PC-3 (cell line): ENCODE measurements at regions not wholly inside any gene's neighbourhood (a gene's known extent, or its start where the extent isn't known, plus 50 kb on each side); places are given as distances from the start of the nearest gene placed in this dataset.

ENCODE experiments used
- ATAC-seq: fragments of 200-7000 bp; cut with Tn5 transposase; 2 replicates; pipeline ENCODE4 v1.9.1; 2020; ENCODE audit warnings: mild to moderate bottlenecking, moderate library complexity
- BruUV-seq: library from RNA; stranded (reverse); fragments of 400-500 nt; replicated peaks from 2 replicates; lab custom pipeline; 2021; lab: Mats Ljungman, UMichigan
- CTCF ChIA-PET: fragments of 300-600 bp; sonication (Branson Sonifier 250); formaldehyde crosslinking; loops from one replicate; lab custom pipeline; 2022; ENCODE audit warnings: antibody characterized with exemption; lab: Charles Lee
- POLR2A ChIA-PET: fragments of 300-600 bp; sonication (Branson Sonifier 250); formaldehyde crosslinking; loops from one replicate; lab custom pipeline; 2022; ENCODE audit warnings: antibody characterized with exemption; ENCODE audit not compliant: unreplicated experiment; lab: Charles Lee
- DNase-seq: peaks from one replicate; pipeline ENCODE4 v3.0.0-alpha.2; 2015
- H2AFZ ChIP-seq: fragments of 300-600 bp; sonication (generic); 2 replicates; pipeline ENCODE4 v1.6.0; 2016; ENCODE audit warnings: antibody characterized with exemption, low read length
- H3F3A ChIP-seq: fragments of 300-600 bp; sonication (generic); one replicate; pipeline ENCODE4 v1.6.0; 2017; ENCODE audit warnings: antibody characterized with exemption, low read length, control low read depth, mild to moderate bottlenecking; ENCODE audit not compliant: unreplicated experiment
- H3K27ac ChIP-seq: fragments of 300-600 bp; sonication (generic); 2 replicates; pipeline ENCODE4 v1.5.1; 2016; ENCODE audit warnings: mild to moderate bottlenecking, low read length
- H3K27me3 ChIP-seq: fragments of 300-600 bp; sonication (generic); 2 replicates; pipeline ENCODE4 v1.6.1; 2016; ENCODE audit warnings: low read length, mixed read lengths
- H3K36me3 ChIP-seq: fragments of 300-600 bp; sonication (generic); 2 replicates; pipeline ENCODE4 v1.6.1; 2016; ENCODE audit warnings: low read depth, mixed run types, low read length, mixed read lengths
- H3K4me1 ChIP-seq: fragments of 300-600 bp; sonication (generic); 2 replicates; pipeline ENCODE4 v1.5.1; 2016; ENCODE audit warnings: low read length; ENCODE audit not compliant: insufficient read depth
- H3K4me2 ChIP-seq: fragments of 300-600 bp; sonication (generic); 2 replicates; pipeline ENCODE4 v1.6.0; 2016; ENCODE audit warnings: low read length
- H3K4me3 ChIP-seq: fragments of 300-600 bp; sonication (generic); 2 replicates; pipeline ENCODE4 v1.5.1; 2016; ENCODE audit warnings: mild to moderate bottlenecking, low read length, mixed read lengths
- H3K79me2 ChIP-seq: fragments of 300-600 bp; sonication (generic); 2 replicates; pipeline ENCODE4 v1.6.1; 2017; ENCODE audit warnings: low read length, mixed read lengths
- H3K9ac ChIP-seq: fragments of 300-600 bp; sonication (generic); 2 replicates; pipeline ENCODE4 v1.6.0; 2016; ENCODE audit warnings: mild to moderate bottlenecking, low read length
- H3K9me2 ChIP-seq: fragments of 300-600 bp; sonication (generic); replicated peaks from 2 replicates; pipeline ENCODE4 v1.6.1; 2016; ENCODE audit warnings: mixed run types, low read length, mixed read lengths
- H3K9me3 ChIP-seq: fragments of 300-600 bp; sonication (generic); 2 replicates; pipeline ENCODE4 v1.6.1; 2016; ENCODE audit warnings: low read length, mixed read lengths
- H4K20me1 ChIP-seq: fragments of 300-600 bp; sonication (generic); 2 replicates; pipeline ENCODE4 v1.6.1; 2016; ENCODE audit warnings: low read length, mixed read lengths
- CTCF ChIP-seq: fragments of 300-600 bp; sonication (generic); conservative IDR thresholded peaks from 2 replicates; pipeline ENCODE4 v1.5.1; 2017; ENCODE audit warnings: antibody characterized with exemption, low read depth, mild to moderate bottlenecking, low read length
- EZH2 ChIP-seq: fragments of 300-600 bp; sonication (generic); IDR thresholded peaks from one replicate; pipeline ENCODE4 v1.6.1; 2017; ENCODE audit warnings: antibody characterized with exemption, mild to moderate bottlenecking, low read length; ENCODE audit not compliant: unreplicated experiment
- EZH2phosphoT487 ChIP-seq: fragments of 300-600 bp; sonication (generic); IDR thresholded peaks from 2 replicates; pipeline ENCODE4 v1.6.1; 2018; ENCODE audit warnings: mild to moderate bottlenecking, antibody characterized with exemption, low read length, borderline replicate concordance
- intact Hi-C: fragments of 100-400 bp; cut with micrococcal nuclease; formaldehyde crosslinking; loops from 2 replicates; pipeline ENCODE4 v1.9.0; 2023

- no peak overlapping the region for H3K9ac ChIP-seq
- peaks cover 3% of the 10 kb centered on the region; the same call in 1 of the 2 replicates for H3K4me1 ChIP-seq
- DNase-seq (no peak), ATAC-seq (no peak)
- no peak overlapping the region for H3K27ac ChIP-seq
- no peak overlapping the region for H2AFZ ChIP-seq
- ChIA-PET CTCF (no interaction called here), POLR2A (no interaction called here)
- no peaks in the 10 kb centered on the region for H4K20me1 ChIP-seq
- intact Hi-C loops, result no loop called here
- H3K4me3 ChIP-seq, result no peak overlapping the region
- H3K79me2 ChIP-seq, result no peaks in the 10 kb centered on the region
- no peaks in the 10 kb centered on the region for H3F3A ChIP-seq
- no peaks in the 10 kb centered on the region for H3K36me3 ChIP-seq
- H3K4me2 ChIP-seq, result no peak overlapping the region
- no TSS peak for BruUV-seq
- no peaks in the 10 kb centered on the region for H3K9me3 ChIP-seq
- TF ChIP-seq EZH2phosphoT487 (no peak), EZH2 (no peak), CTCF (no peak)
- H3K9me2 ChIP-seq, result no peaks in the 10 kb centered on the region
- H3K27me3 ChIP-seq, result peaks cover 48% of the 10 kb centered on the region
Measured at GRCh38 chr5:162911873-162912272, 525.5 kb upstream of the CCNG1 start.

- Histone ChIP-seq H3K9me3 (no peaks in the 10 kb centered on the region), H4K20me1 (no peaks in the 10 kb centered on the region), H3K79me2 (no peaks in the 10 kb centered on the region), H3K9me2 (no peaks in the 10 kb centered on the region), H3K9ac (no peak overlapping the region), H3K4me3 (peak overlapping the region; percentile 46; the same call in 1 of the 2 replicates), H2AFZ (peak overlapping the region; percentile 52; the same call in 1 of the 2 replicates), H3K36me3 (no peaks in the 10 kb centered on the region), H3K4me2 (peak overlapping the region; percentile 58), H3K4me1 (peaks cover 3% of the 10 kb centered on the region; the same call in 1 of the 2 replicates), H3F3A (no peaks in the 10 kb centered on the region), H3K27ac (no peak overlapping the region), H3K27me3 (peaks cover 20% of the 10 kb centered on the region)
- POLR2A ChIA-PET, result no interaction called here
- BruUV-seq, result no TSS peak
- TF ChIP-seq CTCF (no peak), EZH2phosphoT487 (no peak), EZH2 (no peak)
- no peak for DNase-seq
- CTCF ChIA-PET, result no interaction called here
- intact Hi-C loops, result no loop called here
- ATAC-seq, result no peak
Measured at GRCh38 chr5:162916368-162916767, 521.0 kb upstream of the CCNG1 start.

GRCh38 chr5:162929104-162929503, 508.3 kb upstream of the CCNG1 start:
- Histone ChIP-seq H4K20me1 (no peaks in the 10 kb centered on the region), H3K9ac (no peak overlapping the region), H3F3A (no peaks in the 10 kb centered on the region), H3K27me3 (peaks cover 4% of the 10 kb centered on the region; the same call in 1 of the 2 replicates), H2AFZ (no peak overlapping the region), H3K9me2 (no peaks in the 10 kb centered on the region), H3K9me3 (no peaks in the 10 kb centered on the region), H3K4me1 (no peaks in the 10 kb centered on the region), H3K79me2 (no peaks in the 10 kb centered on the region), H3K27ac (no peak overlapping the region), H3K4me2 (no peak overlapping the region), H3K36me3 (no peaks in the 10 kb centered on the region), H3K4me3 (no peak overlapping the region)
- ChIA-PET CTCF (no interaction called here), POLR2A (no interaction called here)
- intact Hi-C loops, result no loop called here
- BruUV-seq, result no TSS peak
- DNase-seq, result no peak
- TF ChIP-seq EZH2phosphoT487 (no peak), CTCF (no peak), EZH2 (no peak)
- ATAC-seq, result no peak
